Lower leg skin (tissue), 3 donors: ENCODE measurements at regions not wholly inside any gene's neighbourhood (a gene's known extent, or its start where the extent isn't known, plus 50 kb on each side); places are given as distances from the start of the nearest gene placed in this dataset.

Experiments
- CTCF ChIP-seq, 3 donors: fragments of 450-650 bp; IDR thresholded peaks; one replicate each; pipeline ENCODE4 v1.5.1; 2016; ENCODE audit warnings: antibody characterized with exemption in 3 of 3, mild to moderate bottlenecking in 3 of 3, moderate library complexity in 2 of 3
- POLR2A ChIP-seq, 2 donors: fragments of 450-650 bp; IDR thresholded peaks; one replicate each; pipeline ENCODE4 v1.6.1; 2016 to 2017; ENCODE audit warnings: antibody characterized with exemption in 2 of 2, mild to moderate bottlenecking in 1 of 2, moderate library complexity in 1 of 2

DNA sequence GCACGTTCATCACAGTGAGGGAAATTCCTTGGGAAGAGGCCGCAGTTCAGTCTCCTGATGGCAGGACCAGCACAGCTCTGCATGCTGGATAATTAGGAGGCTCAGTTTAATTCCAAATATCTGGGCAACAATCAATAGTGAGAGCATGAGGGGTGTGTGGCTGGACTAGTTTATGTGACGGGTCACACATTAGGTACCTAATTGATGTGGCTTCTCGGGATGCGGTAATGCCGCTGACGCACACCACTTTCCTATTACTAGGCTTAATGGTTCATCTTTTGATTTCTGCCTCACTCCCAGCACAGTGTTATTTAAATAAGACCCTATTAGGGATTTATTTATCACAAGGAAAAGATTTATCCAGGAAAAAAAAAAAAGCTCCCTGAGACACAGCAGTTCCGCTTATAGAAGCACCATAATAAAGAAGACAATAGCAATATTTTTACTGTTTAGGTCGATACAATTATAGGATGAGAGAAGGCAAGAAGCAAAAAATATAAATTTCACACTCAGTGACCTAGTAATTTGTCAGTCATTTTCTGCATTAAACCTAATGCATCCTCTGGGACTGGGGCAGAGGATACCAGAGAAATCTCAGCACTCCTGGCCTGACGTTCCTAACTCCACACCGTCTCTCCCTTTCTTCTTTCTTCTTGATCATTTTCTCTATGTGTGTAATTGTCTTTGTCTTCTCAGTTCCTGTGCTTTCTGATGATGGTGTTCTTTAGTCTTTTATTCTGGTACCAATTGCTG is 264.7 kb upstream of the SLC14A2 start:
- TF ChIP-seq POLR2A (IDR thresholded peaks at IDR 0.05) (no peak), CTCF (IDR thresholded peaks at IDR 0.05) (no peak)
